GM21529 (cell line): ENCODE measurements at regions not wholly inside any gene's neighbourhood (a gene's known extent, or its start where the extent isn't known, plus 50 kb on each side); places are given as distances from the start of the nearest gene placed in this dataset.

ENCODE experiments used
- ATAC-seq: cut with Tn5 transposase; IDR thresholded peaks from one replicate; pipeline ENCODE4 v1.9.1; 2021; ENCODE audit not compliant: unreplicated experiment

DNA sequence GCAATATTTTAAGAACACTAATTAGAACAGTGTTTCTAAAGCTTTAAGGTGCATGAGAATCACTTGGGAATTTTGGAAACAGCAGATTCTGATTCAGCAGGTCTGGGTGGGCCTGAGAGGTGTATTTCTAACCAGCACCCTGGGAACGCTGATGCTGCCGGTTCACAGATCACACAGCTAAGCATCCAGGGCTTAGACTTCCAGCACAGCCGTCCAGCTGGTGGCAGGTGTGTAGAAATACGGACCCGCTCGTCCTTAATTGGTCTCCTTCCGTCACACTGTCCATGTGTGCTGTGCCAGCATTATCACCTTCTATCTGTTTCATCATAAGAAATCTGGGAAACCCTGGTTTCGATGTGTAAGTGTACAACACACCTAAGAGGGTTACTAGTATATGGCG, 1029.0 kb downstream of the EFNB2 start:
- ATAC-seq: no peak

DNA sequence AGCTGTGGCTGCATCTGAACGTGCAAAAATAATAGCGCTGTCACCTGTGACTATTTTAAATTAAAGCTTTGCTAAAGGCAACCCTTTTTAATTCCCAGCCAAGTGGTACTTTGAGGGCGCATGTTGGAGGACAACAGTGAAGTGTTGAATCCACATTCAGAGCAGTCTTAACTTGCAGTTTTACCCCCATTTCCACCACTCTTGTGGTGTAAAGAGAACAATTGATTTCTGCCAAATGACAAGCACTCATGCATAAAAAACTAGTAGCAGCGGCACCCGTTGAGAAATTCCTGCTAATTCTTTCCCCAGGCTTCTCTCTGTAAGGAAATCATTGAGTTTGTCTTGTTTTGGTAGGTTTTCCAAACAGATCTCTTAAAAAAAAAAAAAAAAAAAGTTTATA, 1033.3 kb downstream of the EFNB2 start:
- no peak for ATAC-seq

DNA sequence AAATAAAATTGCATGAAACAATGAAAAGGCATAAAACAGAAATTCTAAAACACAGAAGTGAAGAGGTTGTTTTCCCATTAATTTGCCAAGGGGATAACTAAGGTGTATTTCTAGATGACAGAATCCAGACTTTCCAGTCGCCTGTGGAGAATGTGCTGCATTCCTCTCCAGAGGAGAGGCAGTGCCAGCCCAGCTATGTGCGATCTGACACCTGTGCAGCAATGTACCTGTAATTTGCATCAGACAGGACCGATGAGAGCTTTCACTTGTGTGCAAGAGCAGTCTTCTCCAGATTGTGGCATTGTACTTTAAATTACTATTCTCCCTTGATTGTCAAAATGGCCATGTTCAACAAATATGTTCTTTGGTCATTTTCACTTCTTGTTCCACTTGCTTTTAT, 1037.9 kb downstream of the EFNB2 start:
- no peak for ATAC-seq

DNA sequence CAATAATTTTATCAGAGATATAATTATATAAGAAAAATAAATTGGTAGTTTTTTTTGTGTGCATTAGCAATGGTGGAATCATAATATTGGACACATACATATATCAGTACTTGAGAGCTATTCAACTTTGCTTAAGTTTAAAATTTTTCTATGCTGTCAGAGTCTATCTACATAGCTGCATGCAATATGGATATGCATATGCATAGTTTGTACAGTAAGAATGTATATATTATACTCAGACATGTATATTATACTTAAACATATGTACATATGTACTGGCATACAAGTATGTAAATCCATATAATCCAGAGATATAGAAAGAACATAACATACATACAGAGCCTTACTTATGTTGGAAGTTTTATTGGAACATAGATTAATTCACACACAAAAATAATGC, 1043.2 kb downstream of the EFNB2 start:
- no peak for ATAC-seq

DNA sequence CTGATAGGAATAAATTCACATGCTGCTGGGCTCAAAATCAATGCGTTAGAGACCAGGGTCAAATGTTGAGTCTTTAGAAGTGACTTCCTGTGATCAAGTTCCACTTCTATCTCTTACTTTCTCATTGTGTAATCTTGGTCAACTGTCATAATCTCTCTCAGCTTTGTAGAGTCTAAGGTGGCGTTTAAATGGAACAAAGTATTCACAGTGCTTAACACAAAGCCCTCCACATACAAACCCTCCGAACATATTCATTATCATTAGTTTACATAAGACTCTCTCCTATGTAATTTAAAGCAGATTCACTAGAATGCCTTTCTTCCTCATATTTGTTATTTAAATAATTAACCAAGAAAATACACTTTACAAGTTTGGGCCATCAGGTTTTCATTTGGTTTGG, 1044.1 kb downstream of the EFNB2 start:
- ATAC-seq: no peak

DNA sequence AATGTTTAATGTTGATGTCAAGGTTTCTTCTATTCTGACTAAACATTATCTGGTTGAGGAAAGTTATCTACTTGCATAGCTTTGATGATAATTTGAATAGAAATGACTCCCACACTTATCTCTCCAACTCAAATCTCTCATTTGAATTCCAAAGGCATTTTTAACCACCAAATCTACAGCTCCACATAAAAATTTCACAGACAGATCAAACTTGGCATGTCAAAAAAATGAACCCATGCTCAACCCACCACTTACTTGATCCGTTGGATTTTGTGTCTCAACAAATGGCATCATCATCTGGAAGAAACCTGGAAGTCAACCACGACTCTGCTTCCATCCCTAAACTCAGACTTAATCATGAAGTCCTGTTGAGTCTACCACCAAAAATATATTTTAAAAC, 1050.4 kb downstream of the EFNB2 start:
- no peak for ATAC-seq

DNA sequence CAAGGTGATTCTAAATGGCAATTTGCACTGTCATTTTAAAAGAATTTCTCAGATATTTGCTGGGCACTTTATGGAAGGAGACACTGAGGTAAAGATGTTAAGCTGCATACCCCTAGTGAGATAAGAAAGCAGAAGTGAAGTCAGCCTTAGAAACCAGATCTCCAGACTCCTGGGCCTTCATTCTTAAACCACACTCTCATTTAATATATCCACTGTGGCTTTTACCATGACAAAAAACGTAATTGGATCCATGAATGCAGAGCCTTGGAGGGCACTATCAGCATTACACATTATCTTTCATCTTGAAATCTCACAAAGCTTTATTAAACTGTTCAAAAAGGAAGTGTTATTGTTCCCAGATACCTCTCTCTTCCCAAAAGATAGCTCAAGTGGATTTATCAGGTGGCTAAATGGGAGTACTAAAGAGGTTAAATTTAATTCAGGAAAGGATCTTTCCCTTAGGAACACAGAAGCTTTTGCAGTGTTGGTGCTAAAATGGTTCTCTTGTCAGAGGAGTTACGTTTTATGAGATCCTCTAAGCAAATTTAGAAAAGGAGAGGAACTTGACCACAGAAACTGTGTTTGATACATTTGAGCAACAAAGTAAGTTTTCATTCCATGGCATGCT, 1060.4 kb downstream of the EFNB2 start:
- ATAC-seq: no peak

DNA sequence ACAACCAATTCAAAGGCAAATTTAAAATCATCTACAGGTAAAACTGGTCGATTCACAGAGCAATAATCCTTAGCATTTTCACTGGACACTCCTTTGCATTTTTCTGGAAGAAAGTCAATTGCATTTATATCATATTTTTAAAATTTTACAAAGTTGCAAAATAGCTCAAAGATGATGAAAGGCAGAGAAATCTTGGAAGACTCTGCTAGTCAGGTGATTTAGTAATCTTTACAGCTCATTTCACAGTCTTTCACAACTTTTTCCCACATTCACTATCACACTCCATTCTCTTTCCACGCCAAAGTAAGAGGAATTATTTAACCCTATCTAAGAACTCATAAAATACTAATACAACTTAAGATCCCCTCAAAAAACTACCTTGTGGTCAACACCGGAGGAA, 1063.8 kb downstream of the EFNB2 start:
- ATAC-seq: no peak

DNA sequence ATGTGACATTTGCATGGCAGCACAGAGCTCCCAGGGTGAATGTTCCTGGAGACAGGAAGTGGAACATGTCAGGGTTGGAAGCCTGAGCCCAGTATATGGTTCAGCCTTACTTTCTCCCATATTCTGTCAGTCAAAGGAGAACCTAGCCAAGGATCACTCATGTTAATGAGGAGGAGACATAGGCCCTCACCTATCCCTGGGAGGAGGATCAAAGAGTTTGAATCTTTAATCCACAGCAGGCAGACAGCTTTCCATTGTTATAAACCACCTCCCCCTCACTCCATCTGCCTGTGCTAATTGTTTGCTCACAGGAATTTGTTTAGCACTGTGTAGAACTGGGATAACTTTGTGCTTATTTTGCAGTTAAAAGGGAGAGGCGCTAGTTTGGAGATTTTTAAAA, 1069.1 kb downstream of the EFNB2 start:
- no peak for ATAC-seq

DNA sequence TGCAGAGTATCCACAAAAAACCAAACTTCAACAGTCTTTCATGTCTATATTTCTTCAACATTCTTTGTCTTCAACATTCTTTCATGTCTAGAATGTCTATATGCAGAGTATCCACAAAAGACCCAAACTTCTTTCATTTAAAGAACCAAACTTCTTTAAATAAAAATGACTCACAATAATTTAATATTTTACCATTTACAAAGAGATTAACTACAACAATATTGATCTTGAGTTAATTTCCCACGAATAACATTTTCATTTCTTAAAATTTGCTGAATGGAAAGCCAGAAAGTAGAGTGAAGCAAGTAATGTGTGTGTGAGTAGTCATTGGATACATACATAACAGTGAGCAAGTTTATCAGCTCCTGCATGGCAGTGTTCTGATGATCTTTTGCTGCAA, 1069.7 kb downstream of the EFNB2 start, which contains the start of gene DAOA:
Gene DAOA, plus strand, starts transcription at position 301 of the 400 bp plus-strand sequence.
- ATAC-seq: no peak

DNA sequence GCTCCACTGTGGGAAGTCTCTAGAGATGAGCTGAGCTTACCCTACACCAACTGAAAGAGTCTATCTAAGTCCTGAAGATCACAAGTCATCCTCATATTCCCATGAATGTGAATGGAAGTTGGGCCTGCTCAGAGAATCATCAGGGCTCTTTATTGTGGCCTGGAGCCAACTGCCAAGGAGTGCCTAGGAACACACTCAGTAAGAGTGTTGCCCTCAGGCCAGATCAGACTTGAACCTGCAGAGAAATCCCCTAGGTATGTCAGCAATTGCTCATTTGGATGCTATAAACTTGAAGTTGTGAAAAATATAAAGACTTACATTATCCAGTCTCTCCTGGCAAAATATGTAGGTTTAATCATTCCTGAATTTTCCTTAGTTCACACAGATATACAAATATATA, 1070.2 kb downstream of the EFNB2 start:
- no peak for ATAC-seq

DNA sequence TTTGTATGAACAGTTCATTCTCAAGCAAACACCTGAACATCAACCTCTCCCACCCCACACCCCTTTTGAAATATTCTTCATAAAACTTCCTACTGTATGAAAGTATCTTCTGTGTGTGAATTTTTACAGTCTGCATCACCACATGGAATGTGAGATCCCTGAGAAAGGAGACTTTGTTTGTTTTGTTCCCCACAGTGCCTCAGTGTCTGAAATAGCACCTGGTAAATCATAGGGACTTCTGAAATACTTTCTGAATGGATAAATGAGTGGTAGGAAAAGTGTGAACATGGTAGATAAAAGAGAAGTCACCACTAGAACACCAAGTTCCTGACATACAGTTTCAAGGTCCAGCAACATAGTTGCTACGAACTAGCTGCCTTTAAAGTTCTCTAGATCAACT, 1071.2 kb downstream of the EFNB2 start:
- no peak for ATAC-seq

DNA sequence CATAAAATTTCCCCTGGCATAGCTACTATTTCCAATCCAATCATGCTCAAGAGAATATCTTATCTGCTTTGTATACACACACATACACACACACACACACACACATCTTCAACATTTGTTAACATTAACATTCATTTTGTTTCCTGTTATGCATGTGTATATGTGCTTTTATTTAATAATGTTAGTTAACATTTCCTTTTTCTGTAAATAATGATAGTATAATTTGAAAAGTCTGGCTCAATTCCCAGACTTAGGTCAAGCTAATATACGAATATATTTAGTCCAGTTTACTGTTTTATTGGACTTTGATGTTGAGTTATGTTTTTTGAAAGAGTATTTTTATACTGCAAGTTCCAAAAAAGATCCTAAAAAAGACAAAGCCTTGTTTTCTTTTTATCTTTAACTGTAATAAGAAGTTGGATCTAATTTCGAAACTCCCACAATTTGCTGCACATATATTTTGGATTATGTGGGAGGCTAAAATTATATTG, 1072.4 kb downstream of the EFNB2 start:
- ATAC-seq: no peak

DNA sequence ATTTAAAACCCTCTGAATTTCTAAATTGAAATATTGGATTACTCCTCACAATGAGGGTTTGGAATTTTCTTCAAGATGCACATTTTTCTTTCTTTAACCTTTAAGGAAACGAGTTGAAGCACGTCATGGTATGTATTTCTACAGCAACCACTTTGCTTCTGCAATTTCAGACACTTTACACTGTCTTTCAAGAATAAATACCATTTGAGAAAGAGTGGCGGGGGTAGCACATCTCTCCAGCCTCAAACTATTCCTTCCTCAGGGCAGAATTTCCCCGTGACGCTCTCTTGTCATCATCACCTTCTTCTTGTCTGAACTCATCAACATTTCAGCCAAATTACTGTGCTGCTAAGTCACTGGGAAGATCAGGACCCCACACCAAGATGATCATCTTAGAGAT, 1073.4 kb downstream of the EFNB2 start:
- no peak for ATAC-seq

DNA sequence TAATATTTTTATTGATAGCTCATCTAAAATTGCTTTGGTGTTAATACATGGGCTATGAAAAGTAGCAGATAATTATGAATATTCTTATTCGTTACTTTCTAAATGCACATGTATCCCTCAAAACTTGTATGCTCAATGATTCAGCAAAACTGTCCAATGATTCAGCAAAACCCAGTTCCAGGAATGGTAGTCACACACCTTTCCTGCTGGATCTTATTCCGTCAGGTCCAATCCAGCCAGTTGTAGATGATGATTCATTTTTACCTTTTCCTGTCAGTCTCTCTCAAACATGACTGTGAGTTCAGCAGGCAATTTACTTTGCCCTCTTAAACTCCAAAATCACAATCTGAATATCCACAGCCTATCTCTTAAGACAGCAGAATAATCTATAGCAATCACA, 1082.6 kb downstream of the EFNB2 start:
- no peak for ATAC-seq

DNA sequence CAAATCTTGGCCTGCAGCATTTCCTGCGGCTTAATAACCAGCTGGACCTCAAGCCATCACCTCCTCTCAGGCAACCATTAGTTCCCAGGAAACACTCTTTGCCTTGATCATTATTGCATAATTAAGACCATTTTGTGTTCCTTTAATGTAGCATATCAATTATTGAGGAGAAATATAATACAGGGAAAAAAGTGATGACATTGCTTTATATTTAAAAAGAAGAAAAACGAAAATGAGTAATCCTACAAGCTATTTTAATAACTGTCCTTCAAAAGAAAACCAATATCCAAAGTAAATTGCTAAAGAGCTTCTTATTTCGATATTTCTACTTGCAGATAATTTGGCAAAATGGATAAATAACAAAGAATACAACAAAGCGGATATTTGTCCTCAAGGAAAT, 1084.7 kb downstream of the EFNB2 start:
- no peak for ATAC-seq

DNA sequence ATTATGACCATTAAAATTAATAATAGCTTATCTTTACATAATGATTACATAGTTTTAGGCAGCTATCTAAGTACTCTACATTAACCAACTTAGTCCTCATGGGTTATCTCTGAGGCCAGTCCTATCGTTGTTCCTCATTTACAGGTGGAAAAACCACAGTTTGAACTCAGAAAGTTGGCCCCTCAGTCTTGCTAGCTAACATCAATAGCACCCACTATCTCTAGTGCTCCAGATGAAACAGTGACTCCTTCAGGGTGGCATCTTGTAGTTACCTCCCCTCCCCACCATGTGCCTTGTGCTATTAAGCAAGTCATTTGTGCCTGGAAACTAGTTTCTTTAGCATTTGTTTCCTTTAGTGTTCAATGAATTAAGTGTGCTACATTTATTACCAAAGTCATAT, 1086.7 kb downstream of the EFNB2 start:
- ATAC-seq: no peak

DNA sequence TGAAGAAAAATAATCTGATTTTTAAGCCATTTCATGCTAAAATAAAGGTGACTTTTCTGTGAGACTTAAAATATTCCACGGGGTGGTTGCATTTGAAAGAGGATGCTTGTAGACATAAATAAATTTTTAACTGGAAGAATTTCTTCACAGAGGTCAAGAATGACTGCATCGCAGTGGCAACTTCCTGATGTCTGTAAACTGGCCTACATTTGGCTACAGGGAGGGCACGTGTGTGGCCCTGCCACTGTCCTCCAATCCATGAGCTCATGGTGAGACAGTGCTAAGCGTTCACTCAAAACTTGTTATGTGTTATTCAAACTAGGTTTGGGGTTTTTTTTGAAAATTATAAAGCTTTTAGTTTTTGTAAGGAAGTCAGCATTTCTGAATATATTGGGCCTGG, 1089.3 kb downstream of the EFNB2 start:
- ATAC-seq: no peak

DNA sequence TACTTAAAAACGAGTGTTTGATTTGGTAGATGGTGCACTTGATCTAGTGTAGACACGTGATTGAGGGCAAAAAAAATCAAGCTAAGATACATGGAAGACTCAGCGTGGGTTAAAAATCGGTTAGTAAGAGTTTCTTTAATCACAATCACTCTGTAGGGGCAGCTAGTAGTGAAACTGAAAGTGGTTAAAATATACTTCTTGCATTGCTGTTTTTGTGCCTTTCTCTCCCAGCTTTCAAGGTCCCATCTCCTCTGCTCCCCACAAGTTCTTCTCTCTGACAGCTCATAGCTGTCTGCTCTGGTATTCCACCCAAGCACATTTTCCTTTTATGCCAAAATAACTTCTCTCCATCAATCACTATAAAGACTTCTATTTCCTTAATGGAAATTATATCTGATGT, 1089.7 kb downstream of the EFNB2 start:
- ATAC-seq: no peak

DNA sequence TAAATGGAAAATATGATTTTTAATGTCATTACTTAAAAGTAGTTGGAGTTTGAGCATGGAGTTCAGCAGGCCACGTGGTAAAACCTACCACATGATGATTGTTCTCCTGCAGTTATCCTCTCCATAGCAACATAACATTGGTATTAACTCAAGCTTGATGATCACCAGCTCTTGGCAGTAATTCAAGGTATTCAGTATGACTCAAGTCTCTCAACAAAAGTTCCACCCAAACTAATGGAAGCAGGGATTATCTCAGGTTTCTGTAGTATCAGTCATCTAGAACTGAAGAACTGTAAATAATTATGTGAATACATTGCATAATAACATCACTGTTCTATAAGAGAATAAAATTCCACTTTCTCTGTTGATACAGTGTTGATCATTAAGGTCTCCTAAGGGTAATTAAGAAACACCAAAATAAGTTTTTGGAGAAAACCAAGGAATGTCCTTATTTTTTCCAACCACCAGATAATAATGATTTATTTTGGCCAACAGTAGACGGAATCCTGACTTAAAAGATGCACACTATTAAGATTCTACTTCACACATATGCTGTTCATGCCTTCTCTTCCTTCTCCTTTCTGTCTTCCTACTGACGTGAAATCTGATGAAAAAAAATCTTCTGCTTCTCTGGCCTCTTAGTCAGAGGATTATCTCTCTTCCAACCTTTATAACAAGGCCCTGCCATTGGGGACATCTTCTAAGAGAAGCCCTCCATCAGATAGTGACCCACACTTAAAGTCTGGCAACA, 1092.3 kb downstream of the EFNB2 start:
- ATAC-seq: no peak

DNA sequence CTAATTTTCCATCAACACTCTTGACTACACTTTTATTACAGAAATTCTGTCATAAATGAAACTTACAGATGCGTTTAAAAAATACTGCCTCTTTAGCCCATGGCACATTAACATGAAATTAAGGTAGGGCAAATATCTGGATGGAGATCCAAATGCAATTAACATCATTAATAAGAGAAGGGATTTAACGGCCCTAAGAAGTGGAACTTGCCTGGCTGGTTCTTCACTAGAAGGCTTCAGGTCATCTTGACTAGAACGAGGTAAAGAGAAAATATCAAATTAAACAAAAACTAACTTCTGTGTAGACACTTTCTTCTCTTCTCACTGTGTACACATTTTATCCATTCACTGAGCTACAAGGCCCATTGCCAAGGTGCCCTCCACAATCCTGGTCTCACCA, 1093.4 kb downstream of the EFNB2 start:
- no peak for ATAC-seq

DNA sequence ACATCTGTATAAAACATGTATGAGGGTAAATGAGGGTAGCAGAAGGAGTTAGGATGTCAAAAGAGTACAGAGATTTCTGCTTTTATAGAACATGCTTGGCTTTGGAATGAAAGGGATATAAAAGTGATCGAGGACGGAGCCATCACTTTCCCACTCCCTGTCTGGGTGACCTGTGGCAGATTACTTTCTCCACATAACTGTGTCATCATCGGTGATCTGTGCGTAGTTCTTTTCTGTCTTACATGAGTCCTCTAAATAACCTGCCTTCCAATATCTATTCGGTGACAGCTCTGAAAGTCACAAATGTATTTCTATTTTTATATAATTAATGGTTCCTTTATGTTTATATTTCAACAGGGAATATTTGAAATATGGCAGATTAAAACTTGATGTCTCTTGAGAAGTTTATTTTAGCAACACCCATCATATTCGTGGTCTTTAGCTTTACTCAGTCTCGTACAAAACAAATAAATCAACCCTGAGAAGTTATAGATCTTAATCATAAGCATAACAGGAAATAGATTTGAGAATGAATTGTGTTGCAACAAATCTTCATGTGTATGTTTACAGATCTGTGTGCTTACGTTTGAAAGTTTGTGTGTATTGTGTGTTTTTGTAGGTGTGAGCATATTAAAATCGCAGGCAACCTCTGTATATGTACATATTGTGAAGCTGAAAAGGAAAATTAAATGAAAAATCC, 1094.3 kb downstream of the EFNB2 start:
- no peak for ATAC-seq
